GM21619 (cell line): ENCODE measurements at regions not wholly inside any gene's neighbourhood (a gene's known extent, or its start where the extent isn't known, plus 50 kb on each side); places are given as distances from the start of the nearest gene placed in this dataset.
A peak's percentile ranks its signal among the peaks of the same experiment; 100 is the strongest.
"Not testable (repeated sequence)": the region's sequence is repeated elsewhere in the genome, so short reads cannot be mapped to it uniquely, and the experiment has no call there.

ENCODE experiments used
- ATAC-seq: cut with Tn5 transposase; IDR thresholded peaks from one replicate; pipeline ENCODE4 v1.9.1; 2021; ENCODE audit not compliant: unreplicated experiment

DNA sequence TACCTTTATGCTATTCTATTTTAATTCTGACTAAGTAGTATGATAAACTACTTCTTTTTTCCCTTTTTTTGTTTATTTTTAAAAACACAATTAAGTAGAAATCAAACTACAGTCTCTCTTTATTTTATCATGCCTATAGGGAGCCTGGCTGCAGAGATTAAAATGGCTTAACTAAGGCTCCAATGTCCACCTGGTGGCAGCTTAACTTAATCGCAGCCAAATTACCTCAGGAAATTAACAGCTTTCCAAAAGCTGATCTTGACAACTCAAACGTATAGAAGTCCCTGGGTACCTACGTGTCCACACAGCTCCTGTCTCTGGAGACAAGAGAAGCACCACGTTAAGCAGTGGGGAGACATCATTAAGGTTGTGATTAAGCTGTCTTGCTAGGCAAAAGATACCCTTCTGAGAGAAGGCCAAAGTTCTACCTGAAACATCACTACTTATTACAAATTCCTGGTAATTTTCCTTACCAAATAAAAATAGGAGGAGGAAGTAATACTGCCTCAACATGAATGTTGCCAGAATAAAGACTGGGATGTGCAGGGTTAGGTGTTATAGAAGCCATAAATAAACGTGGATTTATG lies 63.2 kb upstream of the SNX19 start:
- no peak for ATAC-seq

DNA sequence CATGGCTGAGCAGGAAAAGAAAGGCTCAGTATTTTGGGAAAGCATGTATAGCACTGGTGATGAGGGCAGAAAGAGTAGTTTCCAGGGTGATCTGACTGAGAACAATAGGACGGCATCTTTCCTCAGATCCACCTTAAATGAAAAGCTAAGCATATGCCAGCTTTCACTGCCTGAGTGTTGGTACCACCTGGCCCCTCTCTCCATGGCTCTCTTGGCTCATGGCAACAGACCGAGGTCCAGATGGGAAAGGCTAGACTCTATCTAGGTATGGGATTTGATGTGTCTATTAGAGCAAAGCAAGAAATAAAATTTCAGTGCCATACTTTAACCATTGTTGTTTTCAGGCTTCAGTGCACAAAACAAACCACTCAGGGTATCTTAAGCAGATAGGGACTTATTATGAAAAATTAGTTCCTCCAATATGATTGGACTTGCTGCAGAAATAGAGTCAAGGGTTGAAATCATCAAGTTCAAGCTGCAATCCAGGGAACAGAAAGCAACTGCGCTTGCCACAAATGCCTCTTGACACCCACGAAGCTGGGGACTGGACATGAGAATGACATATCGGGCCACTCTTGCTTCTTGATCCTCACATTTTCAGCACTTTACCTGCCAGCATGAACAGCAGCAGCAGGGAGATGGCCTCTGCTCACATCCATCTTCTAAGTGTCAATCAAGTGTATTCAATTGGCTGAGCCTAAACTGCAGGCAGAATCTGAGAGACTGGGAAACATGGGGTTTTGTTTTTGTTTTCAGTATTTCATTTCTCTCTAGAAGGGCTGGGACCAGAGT lies 64.0 kb upstream of the SNX19 start:
- ATAC-seq = no peak

GRCh38 chr11:130984241-130984640 lies 68.0 kb upstream of the SNX19 start:
- not testable (repeated sequence) for ATAC-seq

DNA sequence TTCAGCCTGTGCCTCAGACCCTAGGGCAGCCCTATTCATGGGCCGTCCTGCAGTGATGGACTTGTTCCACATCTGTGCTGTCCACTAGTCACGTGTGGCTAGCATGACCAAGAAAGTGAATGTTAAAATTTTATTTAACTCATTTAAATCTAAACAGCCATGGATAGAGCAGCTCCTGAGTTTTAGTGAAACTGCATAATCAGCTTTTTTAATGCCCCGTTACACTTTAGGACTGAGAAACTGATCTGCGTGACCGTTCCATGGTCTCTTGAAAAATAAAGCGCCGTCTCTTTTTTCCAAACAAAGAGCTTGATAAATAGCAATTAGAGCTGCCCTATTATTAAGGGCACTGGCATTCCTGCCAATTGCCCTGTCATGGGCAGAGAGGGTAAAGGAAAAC lies 76.5 kb upstream of the SNX19 start:
- ATAC-seq = no peak

GRCh38 chr11:130994043-130994442 lies 77.8 kb upstream of the SNX19 start:
- no peak for ATAC-seq

DNA sequence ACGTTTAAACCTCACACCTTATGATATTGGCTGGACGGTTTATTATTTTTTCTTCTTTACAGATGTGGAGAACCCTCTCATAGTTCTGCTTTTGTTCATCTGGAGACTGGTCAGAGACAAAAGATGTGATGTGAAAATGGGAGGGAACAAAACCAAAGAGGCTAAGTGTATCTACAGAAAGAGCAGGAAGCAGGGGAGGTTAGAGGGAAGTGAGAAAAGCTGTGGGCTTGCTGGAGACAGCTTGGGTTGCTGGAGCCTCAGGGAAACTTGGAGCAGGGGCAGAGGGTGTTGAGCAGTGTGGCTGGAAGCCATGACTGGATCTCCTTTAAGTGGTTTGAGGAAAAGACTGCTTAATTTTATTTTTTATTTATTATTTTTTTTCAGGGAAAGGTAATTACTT lies 79.0 kb upstream of the SNX19 start:
- ATAC-seq = no peak

- ATAC-seq = no peak
These were observed 81.0 kb upstream of the SNX19 start for GRCh38 chr11:130997278-130997677.

DNA sequence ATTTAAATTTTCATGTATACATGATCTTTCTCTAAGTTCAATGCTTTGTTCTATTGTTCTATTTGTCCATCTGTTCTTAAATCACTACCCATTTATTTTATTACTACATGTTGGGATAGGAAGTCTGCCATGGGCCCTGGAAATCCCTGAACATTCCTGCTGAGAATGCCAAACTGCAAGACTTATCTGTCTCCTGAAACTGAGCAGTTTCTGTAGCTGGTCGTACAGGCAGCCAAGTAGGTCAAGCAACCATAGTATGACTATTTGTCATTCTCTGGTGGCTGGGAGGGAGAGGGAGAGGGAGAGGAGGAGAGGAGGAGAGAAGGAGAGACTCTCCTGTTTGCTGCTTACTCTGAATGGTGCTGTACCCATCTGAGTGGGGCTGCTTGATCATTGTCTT lies 82.8 kb upstream of the SNX19 start:
- ATAC-seq = no peak

DNA sequence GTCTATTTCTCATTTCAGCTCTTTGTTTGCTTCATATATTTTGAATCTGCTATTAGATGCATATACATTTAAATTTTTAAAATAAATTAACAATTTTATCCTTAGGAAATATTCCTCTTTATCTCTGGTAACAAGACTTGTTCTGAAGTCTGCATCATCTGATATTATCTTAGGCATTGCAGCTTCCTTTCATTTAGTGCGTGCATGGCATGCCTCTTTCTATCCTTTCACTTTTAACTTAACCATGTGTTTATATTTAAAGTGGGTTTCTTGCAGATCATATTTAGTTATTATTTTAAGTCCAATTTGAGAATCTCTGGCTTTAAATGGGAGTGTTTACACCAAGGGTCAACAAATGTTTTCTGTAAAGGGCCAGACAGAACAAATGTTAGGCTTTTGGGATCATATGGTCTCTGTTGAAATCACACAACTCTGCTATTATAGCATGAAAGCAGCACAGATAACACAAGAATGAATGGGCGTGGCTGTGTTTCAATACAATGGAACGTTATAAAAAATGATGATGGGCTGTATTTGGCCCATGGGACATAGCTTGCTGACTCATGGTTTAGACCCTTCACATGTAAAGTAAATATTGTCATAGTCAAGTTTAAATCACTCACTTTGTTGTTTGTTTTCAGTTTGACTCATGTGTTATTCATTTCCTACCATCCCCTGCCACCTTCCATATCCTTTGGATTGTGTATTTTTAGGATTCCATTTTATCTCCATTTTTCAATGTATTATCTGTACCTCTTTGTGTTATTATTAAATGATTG lies 83.9 kb upstream of the SNX19 start:
- ATAC-seq = no peak

DNA sequence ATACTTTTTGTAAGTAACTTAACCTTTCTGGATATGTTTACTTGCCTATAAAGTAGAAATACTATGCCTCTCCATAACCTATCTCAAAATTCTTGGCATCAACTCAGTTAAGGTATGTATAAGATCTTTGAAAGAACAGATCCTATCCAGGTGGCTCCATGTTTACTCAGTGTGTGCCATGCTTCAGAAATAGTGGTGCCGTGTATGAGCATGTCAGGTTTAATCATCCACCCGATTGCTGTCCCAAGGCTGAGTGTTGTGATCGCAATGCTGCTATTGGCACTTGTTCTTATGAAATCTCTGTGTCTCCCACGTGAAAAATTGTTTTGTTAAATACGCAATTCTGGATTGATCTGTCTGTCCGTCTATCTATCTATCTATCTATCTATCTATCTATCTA lies 85.9 kb upstream of the SNX19 start:
- no peak for ATAC-seq

GRCh38 chr11:131005829-131006228 lies 89.5 kb upstream of the SNX19 start:
- ATAC-seq = no peak

- no peak for ATAC-seq
These were observed 108.7 kb upstream of the SNX19 start for GRCh38 chr11:131025020-131025419.

DNA sequence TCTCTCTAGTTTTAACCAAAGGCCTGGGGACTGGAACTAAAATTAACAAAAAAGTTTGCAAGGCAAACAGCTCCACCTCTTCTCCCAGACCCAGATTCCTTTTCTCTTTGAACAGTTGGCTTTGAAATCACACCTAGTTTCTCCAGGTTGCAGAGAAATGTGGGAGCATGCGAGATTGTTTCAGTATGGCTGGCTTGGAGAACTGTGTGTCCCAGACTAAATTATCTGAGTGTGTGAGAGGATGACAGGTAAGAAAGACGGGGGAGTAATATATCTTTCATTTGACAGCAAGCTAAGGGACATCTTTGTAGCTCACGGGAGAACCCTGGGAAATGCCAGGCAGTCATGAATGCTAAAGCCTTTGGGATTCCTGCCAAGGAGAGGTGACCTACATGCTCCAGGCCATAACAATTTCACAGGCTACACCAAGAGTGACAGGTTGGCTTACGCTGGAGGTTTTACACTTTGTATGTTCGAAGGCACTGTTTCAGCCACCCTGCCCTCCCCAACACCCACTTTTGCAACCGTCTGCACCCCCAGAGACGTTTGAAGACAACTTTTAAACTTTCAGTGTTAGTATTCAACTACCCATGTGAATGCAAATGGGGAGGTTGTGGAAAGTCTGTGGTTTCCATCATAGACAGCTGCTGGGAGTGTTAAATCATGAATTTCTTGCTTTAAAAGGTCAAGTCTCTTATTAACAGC lies 109.3 kb upstream of the SNX19 start:
- peak; percentile 82 for ATAC-seq

- no peak for ATAC-seq
These were observed 111.2 kb upstream of the SNX19 start for GRCh38 chr11:131027491-131027890.

GRCh38 chr11:131033151-131033651 lies 116.9 kb upstream of the SNX19 start:
- ATAC-seq = no peak

DNA sequence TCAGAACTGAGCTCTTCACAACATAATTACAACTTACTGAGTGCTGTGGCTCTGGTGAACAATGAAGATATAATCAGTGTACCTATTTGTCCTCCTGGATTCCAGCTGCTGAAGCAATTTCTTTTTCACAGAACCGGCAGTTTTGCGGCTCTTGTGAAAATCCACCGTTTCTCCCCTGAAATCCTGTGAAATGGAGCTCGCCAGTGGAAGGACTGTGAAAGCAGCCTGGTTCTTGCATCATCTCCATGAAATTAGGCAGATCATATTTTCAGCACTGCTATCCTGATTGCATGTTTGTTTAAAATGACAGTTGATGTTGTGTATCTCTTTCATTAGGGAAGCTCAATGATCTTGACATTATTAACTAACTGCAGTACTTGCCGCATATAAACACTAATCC lies 120.2 kb upstream of the SNX19 start:
- no peak for ATAC-seq

DNA sequence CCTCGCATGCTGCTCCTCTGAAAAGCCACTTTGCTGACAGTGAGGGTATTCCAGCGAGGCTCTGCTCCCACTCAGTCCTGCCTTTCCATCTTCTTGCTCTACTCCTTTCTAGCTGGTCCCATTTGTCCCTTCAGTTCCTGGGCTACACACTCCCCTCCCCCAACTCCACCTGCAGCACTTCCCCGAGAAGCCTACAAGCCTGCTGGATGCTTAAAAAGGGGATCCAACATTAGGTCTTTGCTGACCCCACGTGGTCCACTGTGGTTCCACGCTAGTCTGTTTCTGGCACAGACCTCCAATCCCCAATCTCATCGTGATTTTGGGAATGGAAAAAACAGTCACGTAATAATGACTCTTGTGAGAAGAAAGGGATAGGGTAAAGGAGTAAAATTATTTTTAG lies 121.6 kb upstream of the SNX19 start:
- ATAC-seq = no peak

- ATAC-seq = no peak
These were observed 122.3 kb upstream of the SNX19 start for GRCh38 chr11:131038597-131038996.

- no peak for ATAC-seq
These were observed 125.2 kb upstream of the SNX19 start for GRCh38 chr11:131041331-131042040.

GRCh38 chr11:131042041-131042390 lies 125.7 kb upstream of the SNX19 start:
- no peak for ATAC-seq

GRCh38 chr11:131043251-131043650 lies 127.0 kb upstream of the SNX19 start:
- no peak for ATAC-seq
